ENCODE measurements at regions not wholly inside any gene's neighbourhood (a gene's known extent, or its start where the extent isn't known, plus 50 kb on each side); places are given as distances from the start of the nearest gene placed in this dataset.
A peak's percentile ranks its signal among the peaks of the same experiment; 100 is the strongest.

GRCh38 chr14:34078117-34078743 is 127.4 kb upstream of the EGLN3 start (continued):
- TF ChIP-seq CUX1 (CRISPR knock-in tag; IDR thresholded peaks at IDR 0.05) = no peak
- TF ChIP-seq ZHX1 (conservative IDR thresholded peaks at IDR 0.05; ENCODE audit: low read length) = no peak
- TF ChIP-seq MAFF (IDR thresholded peaks at IDR 0.05; ENCODE audit: low read length) = peak; percentile 95
- peak; percentile 96 for TF ChIP-seq SMARCA4 (IDR thresholded peaks at IDR 0.05)
- TF ChIP-seq USF2 (CRISPR knock-in tag; IDR thresholded peaks at IDR 0.05) = no peak
- TF ChIP-seq NCOR1 (IDR thresholded peaks at IDR 0.05) = peak; percentile 87
- TF ChIP-seq BACH1 (tag; IDR thresholded peaks at IDR 0.05) = peak; percentile 70
- peak in 1 of 2 experiments; percentile 36 for TF ChIP-seq RAD21 (CRISPR knock-in tag; conservative IDR thresholded peaks at IDR 0.05 in 1 of 2, IDR thresholded peaks at IDR 0.05 in 1 of 2)
- TF ChIP-seq EP400 (IDR thresholded peaks at IDR 0.05) = peak; percentile 67
- 0 out of 2 replicates have a peak, but pooled peaks have one; percentile 28 for TF ChIP-seq AFF4 (CRISPR knock-in tag; IDR thresholded peaks at IDR 0.05)
- peak in 1 of 2 experiments; percentile 42; a peak in 1 of 4 replicates for TF ChIP-seq ZNF639 (CRISPR knock-in tag; conservative IDR thresholded peaks at IDR 0.05 in 1 of 2, IDR thresholded peaks at IDR 0.05 in 1 of 2)

All from K562 (cell line).